ENCODE measurements at regions not wholly inside any gene's neighbourhood (a gene's known extent, or its start where the extent isn't known, plus 50 kb on each side); places are given as distances from the start of the nearest gene placed in this dataset.
A peak's percentile ranks its signal among the peaks of the same experiment; 100 is the strongest.

DNA sequence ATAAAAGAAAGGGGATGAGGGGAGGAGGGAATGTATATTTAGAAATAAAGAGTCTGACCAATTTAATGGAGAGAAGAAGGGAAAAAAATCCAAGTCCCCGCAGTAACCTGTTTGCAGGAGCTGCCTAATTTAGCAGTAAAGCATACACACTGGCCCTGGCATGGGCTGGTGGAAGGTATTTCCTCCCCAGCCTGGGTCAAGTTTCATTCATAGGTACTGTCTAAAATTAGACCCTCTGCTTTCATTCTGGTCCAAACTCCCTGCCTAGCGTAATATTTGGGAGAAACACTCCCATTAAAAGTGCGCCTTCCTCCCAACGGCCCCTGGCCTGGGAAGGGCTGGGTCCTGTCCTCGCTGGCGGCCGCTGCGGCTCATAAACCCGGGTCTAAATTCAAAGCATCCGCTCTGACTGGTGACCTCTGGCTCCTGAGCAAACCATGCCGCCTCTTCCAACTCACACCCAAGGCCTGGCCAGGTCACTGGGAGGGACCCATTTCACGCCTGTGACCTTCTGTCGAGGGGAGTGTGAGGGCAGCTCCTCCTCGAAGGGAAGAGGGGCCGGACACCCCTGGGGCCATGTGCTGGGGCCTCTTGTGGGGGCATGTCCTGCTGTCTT, 123.2 kb downstream of the FGF18 start:
- intact Hi-C loops (cut with micrococcal nuclease; ENCODE audit: unreplicated experiment), result no loop called here
- CTCF ChIA-PET, result no interaction called here
- Histone ChIP-seq H3K4me1 (ENCODE audit: control insufficient read depth, insufficient read depth, low read length) (no peaks in the 10 kb centered on the region), H3K36me3 (ENCODE audit: control insufficient read depth, insufficient read depth, low read length) (no peaks in the 10 kb centered on the region), H3K27ac (ENCODE audit: low read length) (no peak overlapping the region), H3K27me3 (ENCODE audit: control insufficient read depth, insufficient read depth, low read length) (no peaks in the 10 kb centered on the region), H3K9me3 (ENCODE audit: control insufficient read depth, insufficient read depth, low read depth, low read length) (no peaks in the 10 kb centered on the region), H3K4me3 (ENCODE audit: low read depth in 2 of 2, low read length in 2 of 2) (no peak overlapping the region)
- BruUV-seq (replicated peaks), result no TSS peak
- TF ChIP-seq POLR2AphosphoS5 (IDR thresholded peaks at IDR 0.05; ENCODE audit: low read depth, low read length) (no peak), REST (IDR thresholded peaks at IDR 0.05; ENCODE audit: insufficient read depth in 1 of 2, low read depth in 2 of 2, low read length in 1 of 2) (no peak), TCF7L2 (IDR thresholded peaks at IDR 0.05; ENCODE audit: low read depth, low read length) (no peak), SIN3A (IDR thresholded peaks at IDR 0.05; ENCODE audit: borderline replicate concordance, insufficient read depth, low read depth, low read length) (no peak)
- TF ChIP-seq, protein P1, sequence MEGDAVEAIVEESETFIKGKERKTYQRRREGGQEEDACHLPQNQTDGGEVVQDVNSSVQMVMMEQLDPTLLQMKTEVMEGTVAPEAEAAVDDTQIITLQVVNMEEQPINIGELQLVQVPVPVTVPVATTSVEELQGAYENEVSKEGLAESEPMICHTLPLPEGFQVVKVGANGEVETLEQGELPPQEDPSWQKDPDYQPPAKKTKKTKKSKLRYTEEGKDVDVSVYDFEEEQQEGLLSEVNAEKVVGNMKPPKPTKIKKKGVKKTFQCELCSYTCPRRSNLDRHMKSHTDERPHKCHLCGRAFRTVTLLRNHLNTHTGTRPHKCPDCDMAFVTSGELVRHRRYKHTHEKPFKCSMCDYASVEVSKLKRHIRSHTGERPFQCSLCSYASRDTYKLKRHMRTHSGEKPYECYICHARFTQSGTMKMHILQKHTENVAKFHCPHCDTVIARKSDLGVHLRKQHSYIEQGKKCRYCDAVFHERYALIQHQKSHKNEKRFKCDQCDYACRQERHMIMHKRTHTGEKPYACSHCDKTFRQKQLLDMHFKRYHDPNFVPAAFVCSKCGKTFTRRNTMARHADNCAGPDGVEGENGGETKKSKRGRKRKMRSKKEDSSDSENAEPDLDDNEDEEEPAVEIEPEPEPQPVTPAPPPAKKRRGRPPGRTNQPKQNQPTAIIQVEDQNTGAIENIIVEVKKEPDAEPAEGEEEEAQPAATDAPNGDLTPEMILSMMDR (IDR thresholded peaks at IDR 0.05), result no peak
- no peak for DNase-seq (ENCODE audit: low read depth, low spot score)
- POLR2A ChIA-PET, result no interaction called here
- in situ Hi-C loops (cut with HindIII; ENCODE audit: low pct_unique_long_range_greater_than_20kb, low sequenced_read_pairs), result no loop called here
- no peak for ATAC-seq

DNA sequence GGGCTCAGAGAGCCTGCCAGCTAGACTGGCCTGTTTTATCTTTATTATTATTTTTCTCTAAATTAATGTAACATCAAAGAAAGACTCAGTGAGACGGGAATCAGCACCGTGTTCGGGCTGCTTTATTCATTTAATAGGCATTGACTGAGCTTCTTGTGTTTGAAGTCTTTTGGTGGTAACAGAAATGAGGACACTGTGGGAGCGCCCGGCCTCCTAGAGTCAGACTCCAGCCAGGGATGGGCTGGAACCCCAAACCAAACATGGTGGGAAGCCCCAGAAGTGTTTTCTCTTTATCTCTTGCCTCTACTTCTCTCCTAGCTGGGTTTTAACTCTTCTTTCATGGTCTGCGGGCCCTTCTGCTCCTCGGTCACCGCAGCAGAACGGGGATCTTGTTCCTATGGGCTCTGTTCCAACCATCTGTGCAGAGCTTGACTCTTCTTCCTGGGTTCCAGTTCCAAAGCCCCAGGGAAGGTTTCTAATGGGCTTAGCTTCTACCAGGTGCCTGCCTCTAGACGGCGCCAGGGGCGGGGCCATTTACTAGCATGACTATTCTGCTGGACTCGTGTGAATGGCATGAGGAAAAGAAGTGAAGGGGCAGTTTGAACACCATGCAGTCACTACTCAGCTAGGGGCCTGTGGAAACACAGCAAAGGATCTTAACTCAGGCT, 123.8 kb downstream of the FGF18 start:
- DNase-seq (ENCODE audit: low read depth, low spot score) (no peak), ATAC-seq (0 out of 2 replicates have a peak, but pooled peaks have one; percentile 19)
- H3K4me3 ChIP-seq (ENCODE audit: low read depth in 2 of 2, low read length in 2 of 2), result no peak overlapping the region
- H3K9me3 ChIP-seq (ENCODE audit: control insufficient read depth, insufficient read depth, low read depth, low read length), result no peaks in the 10 kb centered on the region
- no peak for TF ChIP-seq POLR2AphosphoS5 (IDR thresholded peaks at IDR 0.05; ENCODE audit: low read depth, low read length)
- TF ChIP-seq, protein P1 (IDR thresholded peaks at IDR 0.05), result no peak
- no peak for TF ChIP-seq REST (IDR thresholded peaks at IDR 0.05; ENCODE audit: insufficient read depth in 1 of 2, low read depth in 2 of 2, low read length in 1 of 2)
- TF ChIP-seq SIN3A (IDR thresholded peaks at IDR 0.05; ENCODE audit: borderline replicate concordance, insufficient read depth, low read depth, low read length), result no peak
- no peak for TF ChIP-seq TCF7L2 (IDR thresholded peaks at IDR 0.05; ENCODE audit: low read depth, low read length)
- H3K4me1 ChIP-seq (ENCODE audit: control insufficient read depth, insufficient read depth, low read length), result no peaks in the 10 kb centered on the region
- H3K27me3 ChIP-seq (ENCODE audit: control insufficient read depth, insufficient read depth, low read length), result no peaks in the 10 kb centered on the region
- no peaks in the 10 kb centered on the region for H3K36me3 ChIP-seq (ENCODE audit: control insufficient read depth, insufficient read depth, low read length)
- in situ Hi-C loops (cut with HindIII; ENCODE audit: low pct_unique_long_range_greater_than_20kb, low sequenced_read_pairs), result no loop called here
- ChIA-PET POLR2A (no interaction called here), CTCF (no interaction called here)
- BruUV-seq (replicated peaks), result no TSS peak
- intact Hi-C loops (cut with micrococcal nuclease; ENCODE audit: unreplicated experiment), result no loop called here
- H3K27ac ChIP-seq (ENCODE audit: low read length), result no peak overlapping the region

Data from Panc1 (cell line).